OCI-LY1 (cell line): ENCODE measurements at regions not wholly inside any gene's neighbourhood (a gene's known extent, or its start where the extent isn't known, plus 50 kb on each side); places are given as distances from the start of the nearest gene placed in this dataset.

ENCODE experiments used
- CTCF ChIP-seq: fragments of 200-600 bp; sonication (generic), shearing (Covaris generic); IDR thresholded peaks from 2 replicates; pipeline ENCODE4 v1.5.1; 2017; ENCODE audit warnings: mild to moderate bottlenecking, antibody characterized with exemption, low read length, moderate library complexity, mixed read lengths
- EZH2 ChIP-seq: fragments of 200-600 bp; sonication (generic), shearing (Covaris generic); IDR thresholded peaks from 2 replicates; pipeline ENCODE4 v1.8.0; 2017; ENCODE audit warnings: borderline replicate concordance, mixed run types, mild to moderate bottlenecking, antibody characterized with exemption, low read length, moderate library complexity, mixed read lengths

- TF ChIP-seq EZH2 (no peak), CTCF (no peak)
Observed at GRCh38 chr4:126028876-126029275, 714.1 kb downstream of the FAT4 start.
